ENCODE measurements at regions not wholly inside any gene's neighbourhood (a gene's known extent, or its start where the extent isn't known, plus 50 kb on each side); places are given as distances from the start of the nearest gene placed in this dataset.

GRCh38 chr10:9608602-9609001, 1409.1 kb upstream of the CELF2 start:
- no peak for TF ChIP-seq POLR2AphosphoS5 (IDR thresholded peaks at IDR 0.05)
- TF ChIP-seq, protein P1, sequence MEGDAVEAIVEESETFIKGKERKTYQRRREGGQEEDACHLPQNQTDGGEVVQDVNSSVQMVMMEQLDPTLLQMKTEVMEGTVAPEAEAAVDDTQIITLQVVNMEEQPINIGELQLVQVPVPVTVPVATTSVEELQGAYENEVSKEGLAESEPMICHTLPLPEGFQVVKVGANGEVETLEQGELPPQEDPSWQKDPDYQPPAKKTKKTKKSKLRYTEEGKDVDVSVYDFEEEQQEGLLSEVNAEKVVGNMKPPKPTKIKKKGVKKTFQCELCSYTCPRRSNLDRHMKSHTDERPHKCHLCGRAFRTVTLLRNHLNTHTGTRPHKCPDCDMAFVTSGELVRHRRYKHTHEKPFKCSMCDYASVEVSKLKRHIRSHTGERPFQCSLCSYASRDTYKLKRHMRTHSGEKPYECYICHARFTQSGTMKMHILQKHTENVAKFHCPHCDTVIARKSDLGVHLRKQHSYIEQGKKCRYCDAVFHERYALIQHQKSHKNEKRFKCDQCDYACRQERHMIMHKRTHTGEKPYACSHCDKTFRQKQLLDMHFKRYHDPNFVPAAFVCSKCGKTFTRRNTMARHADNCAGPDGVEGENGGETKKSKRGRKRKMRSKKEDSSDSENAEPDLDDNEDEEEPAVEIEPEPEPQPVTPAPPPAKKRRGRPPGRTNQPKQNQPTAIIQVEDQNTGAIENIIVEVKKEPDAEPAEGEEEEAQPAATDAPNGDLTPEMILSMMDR (IDR thresholded peaks at IDR 0.05) = peak in 2 of 4 experiments; percentile 15
